T-helper 22 cell (primary cell): ENCODE measurements at regions not wholly inside any gene's neighbourhood (a gene's known extent, or its start where the extent isn't known, plus 50 kb on each side); places are given as distances from the start of the nearest gene placed in this dataset.
"Not testable (repeated sequence)": the region's sequence is repeated elsewhere in the genome, so short reads cannot be mapped to it uniquely, and the experiment has no call there.

Source experiments
- DNase-seq: peaks from one replicate; pipeline ENCODE4 v3.0.0-alpha.2; 2020; ENCODE audit warnings: low read depth

DNA sequence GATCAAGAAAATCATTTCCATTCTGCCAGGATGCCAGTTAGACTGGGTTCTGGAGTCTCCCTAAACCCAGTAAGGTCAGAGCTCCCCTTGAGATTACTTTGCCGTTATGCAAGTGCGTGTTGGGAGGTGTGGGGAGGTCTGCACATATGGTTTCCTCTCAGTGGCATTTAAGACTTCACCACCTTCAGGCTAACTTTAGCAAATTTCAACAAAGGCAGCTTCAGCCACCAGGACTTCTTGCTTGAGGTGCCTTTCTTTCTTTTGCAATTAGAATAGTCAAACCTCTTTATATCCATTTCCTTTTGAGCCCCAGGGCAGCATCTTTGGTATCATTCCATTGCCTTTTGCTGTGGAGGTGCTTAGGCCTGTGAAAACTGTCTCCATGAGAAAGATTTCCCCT, 117.2 kb upstream of the CCND2 start:
- no peak for DNase-seq

DNA sequence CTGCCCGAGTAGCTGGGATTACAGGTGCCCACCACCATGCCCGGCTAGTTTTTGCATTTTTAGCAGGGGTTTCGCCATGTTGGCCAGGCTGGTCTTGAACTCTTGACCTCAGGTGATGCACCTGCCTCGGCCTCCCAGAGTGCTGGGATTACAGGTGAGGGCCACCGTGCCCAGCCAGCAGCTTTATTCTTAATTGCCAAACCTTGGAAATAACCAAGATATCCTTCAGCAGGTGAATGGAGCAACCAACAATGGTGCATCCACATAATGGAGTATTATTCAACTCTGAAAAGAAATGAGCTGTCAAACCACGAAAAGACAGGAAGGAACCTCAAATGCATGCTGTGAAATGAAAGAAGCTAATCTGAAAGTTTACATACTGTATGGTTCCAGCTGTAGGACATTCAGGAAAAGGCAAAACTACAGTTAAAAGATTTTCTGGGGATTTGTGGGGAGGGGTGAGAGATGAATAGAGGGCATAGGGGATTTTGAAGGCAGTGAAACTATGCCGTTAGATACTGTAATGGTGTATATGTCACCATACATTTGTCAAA, 118.8 kb upstream of the CCND2 start:
- no peak for DNase-seq

DNA sequence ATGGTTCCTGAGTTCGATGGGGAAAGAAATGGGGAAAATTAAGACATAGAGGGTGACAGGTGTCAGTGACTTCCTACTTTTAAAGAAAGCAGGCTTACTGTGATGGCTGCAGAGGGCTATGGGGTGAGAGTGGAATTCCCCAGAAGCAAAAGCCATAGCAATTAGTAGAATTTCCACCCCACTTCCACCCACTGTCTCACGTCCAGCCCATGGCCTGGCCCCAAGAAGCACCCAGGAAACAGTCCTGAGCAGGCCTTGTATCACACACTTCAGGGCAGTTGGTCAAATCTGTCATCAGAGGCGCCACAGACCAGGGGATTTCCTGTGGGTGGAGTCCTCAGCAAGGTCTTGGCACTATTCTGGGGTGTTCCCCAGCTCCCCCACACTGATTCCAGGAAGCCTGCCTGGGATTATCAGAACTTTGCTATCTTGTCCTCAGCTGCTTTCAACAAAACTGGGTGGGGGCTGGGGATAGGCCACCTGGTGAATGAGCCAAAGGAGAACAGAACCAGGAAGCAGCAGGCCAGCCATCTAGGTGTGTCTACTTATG, 120.1 kb upstream of the CCND2 start:
- peak; percentile 5 for DNase-seq

DNA sequence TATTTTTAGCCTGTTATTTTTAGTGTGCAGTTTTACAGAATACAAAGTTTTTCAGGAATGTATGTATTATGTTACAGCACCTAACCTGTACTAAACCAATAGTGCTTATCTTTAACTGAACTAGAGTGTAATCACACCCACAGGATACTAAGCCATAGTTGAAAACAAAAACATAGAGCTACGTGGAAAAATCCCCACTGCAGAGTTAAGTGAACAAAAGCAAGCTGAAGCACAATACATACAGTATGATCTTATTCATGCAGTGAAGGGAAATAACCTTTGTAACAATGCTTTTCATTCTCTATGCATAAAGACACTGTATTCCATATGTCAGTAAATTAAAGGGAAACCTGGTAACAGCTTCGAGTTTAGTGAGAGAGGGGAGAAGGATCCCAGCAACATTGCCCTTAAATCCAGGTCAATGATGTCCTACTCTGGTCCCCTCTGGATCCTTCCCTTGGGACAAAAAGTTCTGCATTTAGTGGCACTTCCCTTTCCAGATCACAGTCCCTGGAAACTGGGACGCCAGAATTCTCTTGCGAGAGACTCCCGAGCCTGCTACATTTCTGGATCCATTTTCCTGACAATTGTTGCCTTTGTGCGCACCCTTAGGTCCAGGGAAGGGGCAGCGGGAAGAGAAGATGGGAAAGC, 121.3 kb upstream of the CCND2 start:
- no peak for DNase-seq

DNA sequence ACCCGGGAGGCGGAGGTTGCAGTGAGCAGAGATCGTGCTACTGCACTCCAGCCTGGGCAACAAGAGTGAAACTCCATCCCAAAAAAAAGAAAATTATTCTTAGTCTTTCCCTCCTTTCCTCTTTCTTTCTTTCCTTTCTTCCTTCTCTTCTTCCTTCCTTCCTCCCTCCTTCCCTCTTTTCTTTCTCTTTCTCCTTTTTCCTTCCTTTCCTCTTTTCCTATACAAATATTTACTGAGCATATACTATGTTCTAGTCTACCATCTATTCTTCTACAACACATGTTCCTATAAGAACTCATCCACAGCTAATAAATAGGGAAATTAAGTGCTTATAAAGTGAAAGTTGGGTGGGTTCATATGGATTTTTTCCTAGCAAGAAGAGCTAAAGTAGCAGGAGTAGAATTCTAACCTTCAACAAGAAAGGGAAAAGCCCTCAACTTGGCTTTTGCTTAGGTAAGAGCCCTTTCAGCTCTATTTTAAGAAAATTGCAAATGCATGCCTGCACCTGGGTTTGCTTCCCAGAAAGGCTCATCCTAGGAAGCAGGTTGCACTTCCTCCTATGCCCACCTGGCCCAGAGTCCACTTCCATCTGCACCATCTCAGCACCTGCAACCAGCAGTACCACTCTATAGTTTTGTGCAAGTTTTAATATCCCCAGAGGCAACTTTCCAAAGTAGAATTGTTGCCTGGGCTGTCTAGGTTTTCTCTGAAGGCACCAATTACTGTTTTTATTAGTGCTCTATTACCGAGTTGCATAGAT, 122.0 kb upstream of the CCND2 start:
- DNase-seq: no peak

DNA sequence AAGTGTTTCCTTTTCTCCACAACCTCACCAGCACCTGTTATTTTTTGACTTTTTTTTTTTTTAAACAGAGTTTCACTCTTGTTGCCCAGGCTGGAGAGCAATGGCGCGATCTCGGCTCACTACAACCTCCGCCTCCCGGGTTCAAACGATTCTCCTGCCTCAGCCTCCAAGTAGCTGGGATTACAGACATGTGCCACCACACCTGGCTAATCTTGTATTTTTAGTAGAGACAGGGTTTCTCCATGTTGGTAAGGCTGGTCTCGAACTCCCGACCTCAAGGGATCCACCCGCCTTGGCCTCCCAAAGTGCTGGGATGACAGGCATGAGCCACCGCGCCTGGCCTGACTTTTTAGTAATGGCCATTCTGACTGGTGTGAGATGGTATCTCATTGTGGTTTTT, 123.2 kb upstream of the CCND2 start:
- not testable (repeated sequence) for DNase-seq

DNA sequence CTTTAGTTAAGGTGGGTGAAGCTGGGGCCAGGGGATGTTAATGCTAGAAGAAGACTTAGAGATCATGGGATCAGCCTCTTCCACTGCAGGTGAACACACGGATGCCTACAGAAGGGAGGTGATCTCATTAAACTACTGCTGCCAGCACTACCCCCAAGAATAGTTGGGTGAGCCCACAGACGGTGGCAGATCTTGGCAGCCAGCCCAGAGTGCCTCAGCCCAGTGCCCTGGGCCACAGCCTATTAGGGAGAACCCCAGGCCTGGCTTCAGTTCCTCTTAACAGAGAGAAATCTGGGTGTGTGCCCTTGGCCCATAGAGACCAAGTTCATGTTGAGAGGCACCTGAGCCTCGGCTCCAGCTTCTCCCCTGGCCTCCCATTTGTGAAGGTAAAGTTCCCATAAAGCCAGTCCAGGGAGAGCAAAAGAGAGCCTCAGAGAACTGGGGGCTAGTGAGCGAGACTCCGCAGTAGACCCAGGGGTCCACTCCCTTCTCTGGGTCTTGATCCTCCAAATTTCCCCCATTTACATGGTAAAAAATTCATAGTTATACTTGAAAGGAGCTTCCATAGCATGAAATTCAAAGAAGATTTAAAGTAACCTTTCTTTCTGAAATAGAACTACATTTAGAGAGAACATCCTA, 125.0 kb upstream of the CCND2 start:
- DNase-seq: peak; percentile 52

DNA sequence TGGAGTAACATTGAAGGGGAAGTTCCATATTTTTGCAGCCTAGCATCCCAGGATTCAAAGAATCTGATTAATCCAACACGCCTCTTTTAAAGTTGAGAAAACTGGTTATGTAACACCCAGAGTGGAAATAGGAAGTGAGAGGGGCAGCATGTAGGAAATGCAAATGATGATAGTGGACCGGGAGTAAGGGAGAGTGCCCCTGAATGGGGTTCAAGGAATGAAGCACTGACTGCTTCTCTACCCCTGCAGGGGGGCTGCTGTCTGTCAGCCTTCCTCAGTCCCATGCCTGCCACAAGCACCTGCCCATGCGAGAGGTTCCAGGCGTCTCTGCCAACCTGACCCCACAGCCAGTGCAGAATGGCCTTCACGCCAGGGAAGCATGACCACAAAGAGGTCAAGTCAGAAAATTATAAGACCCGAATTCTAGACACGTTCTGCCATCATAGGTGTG, 126.5 kb upstream of the CCND2 start:
- DNase-seq: no peak

DNA sequence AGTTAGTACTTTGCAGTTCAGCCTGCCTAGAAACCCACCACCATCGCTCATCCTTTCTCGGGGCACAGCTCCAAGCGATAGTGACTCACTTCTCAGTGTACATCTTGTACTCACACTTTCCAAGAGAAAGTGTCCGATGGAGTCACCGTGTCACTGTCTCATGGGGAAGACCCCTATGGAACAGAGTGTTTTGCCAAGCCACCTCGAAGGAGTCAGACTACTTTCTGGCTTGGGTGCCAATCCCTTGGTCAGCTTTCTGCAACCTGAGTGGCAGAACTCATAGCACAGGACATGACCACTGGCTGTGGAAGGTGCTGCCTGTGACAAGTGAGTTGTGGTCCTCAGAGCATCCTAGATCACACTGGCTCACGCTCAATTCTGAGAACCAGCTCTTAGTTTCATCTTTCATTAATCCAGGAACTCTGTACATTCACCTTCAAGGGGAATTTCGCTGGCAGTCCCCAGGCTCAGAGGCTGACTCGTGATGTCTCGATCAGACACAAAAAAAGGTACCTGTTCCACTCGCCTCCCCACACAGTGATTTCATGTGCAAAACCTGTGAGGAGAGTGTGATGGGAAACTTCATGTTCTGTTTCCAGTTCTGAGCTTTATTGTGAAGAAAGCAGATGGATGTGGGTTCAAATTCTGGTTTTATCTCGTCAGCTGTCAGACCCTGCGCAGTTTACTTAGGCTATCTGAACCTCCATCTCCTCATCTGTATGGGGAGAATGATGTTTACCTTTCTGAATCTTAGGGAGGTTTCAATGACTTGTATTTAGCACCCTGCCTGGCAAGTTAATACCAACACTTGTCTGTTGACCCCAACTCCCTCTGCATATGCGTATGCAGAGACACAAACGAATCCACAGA, 127.3 kb upstream of the CCND2 start:
- no peak for DNase-seq

DNA sequence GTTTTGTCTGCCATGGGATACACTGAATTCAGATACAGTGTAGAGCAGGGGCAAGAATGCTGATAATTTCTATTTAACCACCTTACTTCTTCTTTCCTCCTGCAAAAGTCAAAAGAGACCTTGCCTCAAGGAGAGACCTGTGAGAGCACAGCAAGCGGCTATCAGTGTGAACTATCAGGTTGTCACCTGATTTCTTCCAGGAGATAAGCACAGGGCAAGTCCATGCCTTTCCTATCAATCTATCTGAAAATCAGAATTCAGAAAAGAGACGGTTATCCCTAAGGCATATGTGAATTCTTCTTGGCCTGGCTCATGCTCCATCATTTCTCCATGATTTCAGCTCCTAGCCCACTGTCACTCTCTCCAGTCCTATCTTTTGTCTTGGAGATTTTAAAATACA, 128.9 kb upstream of the CCND2 start:
- no peak for DNase-seq

DNA sequence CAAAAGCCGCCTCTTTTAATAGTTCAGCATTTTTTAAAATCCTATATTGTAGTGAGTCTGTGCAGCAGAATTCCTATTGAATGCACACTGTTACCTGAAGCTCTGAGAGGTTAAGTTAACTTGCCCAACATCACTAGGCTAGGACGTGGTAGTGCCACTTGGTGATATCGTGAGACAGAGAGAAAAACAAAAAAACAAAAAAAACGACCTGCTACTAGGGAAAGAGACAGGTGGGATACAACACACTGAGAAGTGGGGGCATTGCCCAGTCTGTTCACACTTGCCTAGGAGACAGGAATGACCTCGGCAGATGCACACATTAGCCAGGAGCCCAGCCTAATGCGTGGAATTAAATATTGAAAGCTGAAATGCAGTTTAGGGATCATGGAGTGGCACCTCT, 129.7 kb upstream of the CCND2 start:
- DNase-seq: no peak

DNA sequence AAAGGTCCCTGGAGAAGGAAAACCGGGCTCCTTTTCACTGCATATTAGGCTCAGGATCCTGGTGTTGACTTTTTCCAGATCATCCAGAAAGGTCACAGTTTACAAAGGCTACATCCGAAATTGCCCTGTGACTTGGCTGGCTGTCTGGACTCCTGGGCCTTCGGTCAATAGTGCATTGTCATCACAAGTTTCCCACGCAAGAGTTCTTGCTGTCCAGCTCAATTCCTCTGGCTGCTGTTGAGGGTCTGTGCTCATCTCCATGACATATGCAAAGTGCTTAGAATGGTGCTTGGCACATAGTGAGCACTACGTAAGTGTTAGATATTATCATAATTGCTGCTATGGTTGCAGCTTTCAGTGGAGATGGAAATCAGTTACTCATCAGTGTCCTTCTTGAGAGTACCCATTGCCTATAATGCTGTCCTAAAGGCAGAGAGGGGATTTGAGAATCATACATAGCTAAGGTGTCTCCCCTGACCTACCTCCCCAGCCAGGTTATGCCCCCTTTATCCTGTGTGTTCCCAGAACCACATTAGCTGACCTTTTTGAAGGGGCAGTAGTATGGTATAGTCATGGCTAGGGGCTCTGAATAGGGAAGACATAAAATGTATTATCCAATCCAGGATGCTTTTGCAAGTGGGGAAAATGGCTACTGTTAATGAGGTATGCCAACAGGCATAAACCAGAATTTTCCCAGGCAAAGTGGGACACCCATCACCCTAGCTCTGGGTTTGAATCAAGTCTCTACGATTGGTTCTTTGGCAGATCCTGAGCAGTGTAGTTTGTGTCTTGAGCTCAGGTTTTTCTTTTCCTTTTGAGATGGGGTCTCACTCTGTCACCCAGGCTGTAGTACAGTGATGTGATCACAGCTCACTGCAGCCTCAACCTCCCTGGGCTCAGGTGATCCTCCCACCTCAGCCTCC, 132.0 kb upstream of the CCND2 start:
- DNase-seq: no peak

DNA sequence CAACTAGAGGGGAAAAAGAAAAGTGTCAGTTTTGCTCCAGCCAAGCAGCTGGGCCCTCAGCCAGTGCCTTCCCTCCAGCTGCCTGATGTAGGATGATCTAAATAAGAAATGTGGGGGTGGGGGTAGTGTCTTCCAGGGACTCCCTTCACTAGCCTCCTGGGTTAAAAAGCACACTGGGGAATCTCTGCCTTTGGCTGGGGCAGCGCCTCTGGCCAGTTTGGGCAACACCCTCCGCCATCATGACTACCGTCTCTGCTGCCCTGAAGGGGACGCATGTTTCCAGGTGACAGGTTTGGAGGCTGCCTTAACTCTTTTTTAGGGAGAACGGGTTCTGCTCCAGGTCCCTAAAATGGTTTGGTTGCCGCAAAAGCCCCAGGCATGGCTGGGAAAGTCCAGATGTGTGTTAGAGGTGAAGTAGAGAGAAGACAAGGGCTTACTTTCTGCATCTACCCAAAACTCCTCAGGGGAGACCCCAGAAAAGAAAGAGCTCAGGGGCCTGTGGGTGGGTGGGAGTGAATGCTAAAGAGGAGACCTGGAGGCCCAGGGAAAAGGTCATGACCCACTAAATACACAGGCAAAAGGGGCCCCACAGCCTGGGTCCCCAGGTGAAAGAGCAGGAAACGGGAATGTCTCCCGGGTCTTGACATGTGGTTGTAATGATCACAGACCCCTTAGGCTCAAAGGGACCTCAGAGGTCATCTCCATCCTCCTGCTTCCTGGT, 132.8 kb upstream of the CCND2 start:
- no peak for DNase-seq

DNA sequence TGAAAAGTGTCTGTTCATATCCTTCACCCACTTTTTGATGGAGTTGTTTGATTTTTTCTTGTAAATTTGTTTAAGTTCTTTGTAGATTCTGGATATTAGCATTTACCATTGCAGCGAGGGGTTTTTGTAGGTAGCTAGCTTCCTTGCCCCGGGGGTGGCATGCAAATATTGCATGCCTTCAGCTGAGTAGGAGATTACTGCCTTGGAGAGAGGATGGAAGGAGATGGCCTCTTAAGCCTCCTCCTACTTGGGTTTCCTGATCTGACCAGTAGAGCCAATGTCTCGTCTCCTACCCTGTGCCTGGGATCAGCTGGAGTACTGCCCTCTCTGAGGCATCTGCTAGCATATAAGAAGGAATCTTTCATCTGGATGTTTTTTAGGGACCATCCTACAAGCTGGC, 134.4 kb upstream of the CCND2 start:
- DNase-seq: no peak

DNA sequence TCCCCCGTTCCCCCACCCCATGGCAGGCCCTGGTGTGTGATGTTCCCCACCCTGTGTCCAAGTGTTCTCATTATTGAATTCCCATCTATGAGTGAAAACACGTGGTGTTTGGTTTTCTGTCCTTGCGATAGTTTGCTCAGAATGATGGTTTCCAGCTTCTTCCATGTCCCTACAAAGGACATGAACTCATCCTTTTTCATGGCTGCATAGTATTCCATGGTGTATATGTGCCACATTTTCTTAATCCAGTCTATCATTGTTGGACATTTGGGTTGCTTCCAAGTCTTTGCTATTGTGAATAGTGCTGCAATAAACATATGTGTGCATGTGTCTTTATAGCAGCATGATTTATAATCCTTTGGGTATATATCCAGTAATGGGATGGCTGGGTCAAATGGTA, 135.0 kb upstream of the CCND2 start:
- not testable (repeated sequence) for DNase-seq

DNA sequence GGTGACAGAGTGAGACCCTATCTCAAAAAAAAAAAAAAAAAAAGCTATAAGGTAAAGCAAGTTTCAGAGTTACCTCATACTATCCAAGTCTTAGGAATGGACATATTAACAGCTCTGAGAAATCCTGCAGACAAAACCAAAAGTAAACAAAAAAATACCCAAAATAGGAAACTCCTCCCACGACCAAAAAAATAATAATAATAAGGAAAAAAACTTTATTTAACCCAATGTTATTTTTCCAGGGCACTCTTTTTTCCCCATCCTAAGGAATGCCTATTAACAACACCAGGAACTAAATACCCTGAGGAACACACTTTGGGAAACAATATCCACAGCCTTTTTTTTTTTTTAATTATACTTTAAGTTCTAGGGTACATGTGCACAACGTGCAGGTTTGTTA, 135.5 kb upstream of the CCND2 start:
- DNase-seq: no peak

DNA sequence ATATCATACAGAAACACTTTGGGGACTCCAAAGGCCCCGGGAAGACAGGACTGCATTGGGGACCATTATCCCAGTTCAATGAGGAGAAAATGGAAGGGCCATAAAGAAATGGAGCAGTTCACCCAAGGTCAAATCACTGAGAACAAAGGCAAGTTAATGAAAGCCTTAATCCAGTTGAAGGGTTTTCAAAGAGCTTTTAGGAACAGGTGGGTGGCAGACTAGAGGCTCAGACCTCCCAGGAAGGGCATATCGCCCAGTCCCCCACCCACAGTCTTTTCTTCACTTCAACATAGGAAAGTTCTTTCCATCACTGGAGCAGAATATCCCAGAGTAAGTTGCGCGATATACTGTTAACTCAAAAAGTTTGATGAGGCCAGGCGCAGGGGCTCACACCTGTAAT, 136.1 kb upstream of the CCND2 start:
- no peak for DNase-seq

DNA sequence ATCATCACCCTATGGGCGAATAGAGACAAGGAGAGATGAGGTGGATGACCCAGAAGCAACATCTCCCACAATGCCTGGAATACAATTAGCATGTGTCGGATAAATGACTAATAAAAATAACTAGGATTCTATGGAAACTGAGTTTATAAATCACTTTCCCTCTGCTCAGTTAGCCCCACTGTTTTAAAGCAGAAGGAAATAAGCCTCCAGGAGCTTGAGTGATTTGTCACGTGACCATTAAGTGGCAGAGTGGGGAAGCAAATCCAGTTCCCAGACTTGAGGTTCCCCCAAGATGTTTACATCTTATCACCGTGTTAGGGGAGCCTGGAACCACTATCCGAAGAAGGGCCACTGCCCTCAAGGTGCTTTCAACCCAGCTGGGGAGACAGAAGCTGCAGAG, 136.5 kb upstream of the CCND2 start:
- no peak for DNase-seq

DNA sequence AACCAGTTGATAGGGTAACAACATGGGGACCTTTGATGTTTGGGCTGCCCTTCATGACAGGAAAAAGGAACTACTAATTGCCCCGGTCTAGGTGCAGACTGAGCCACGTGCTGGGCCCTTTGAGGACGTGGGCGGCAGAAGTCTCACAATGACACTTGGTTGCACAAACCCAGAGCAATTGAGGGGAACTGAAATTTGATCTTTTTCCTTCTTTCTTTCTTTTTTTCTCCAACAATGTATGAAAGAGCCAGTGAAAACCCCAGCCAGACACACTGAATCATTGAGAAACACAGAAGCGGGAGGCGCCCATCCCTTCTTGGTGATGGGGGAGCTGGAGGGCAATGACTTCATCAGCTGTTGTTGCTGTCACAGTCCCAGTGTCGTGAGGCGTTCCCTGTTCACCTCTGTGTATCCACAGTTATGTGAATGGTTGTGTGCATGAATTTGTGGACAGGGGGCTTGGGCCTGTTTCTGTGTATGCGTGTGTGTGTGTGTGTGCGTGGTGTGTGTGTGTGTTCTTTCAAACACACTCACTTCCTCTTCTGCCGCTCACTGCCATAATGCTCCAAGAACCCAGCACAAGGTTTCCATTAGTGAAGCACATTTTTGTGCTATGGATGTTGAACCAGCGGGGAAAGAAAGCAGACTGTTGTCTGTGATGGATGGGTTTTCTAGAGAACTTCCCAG, 137.5 kb upstream of the CCND2 start:
- no peak for DNase-seq
